Upper lobe of right lung (tissue), 1 donor: ENCODE measurements at regions not wholly inside any gene's neighbourhood (a gene's known extent, or its start where the extent isn't known, plus 50 kb on each side); places are given as distances from the start of the nearest gene placed in this dataset.
A peak's percentile ranks its signal among the peaks of the same experiment; 100 is the strongest.

Source experiments
- ATAC-seq: fragments of 200-7000 bp; cut with Tn5 transposase; one replicate; pipeline ENCODE4 v1.9.1; 2020; ENCODE audit warnings: mild to moderate bottlenecking, moderate library complexity
- DNase-seq: peaks from one replicate; pipeline ENCODE4 v3.0.0-alpha.2; 2020
- H3K27ac ChIP-seq: fragments of 200-600 bp; one replicate; pipeline ENCODE4 v1.8.0; 2022
- H3K27me3 ChIP-seq: fragments of 200-600 bp; one replicate; pipeline ENCODE4 v1.8.0; 2022; ENCODE audit warnings: mild to moderate bottlenecking
- H3K36me3 ChIP-seq: fragments of 200-600 bp; one replicate; pipeline ENCODE4 v1.8.0; 2022
- H3K4me1 ChIP-seq: fragments of 200-600 bp; one replicate; pipeline ENCODE4 v1.8.0; 2022
- H3K4me3 ChIP-seq: fragments of 200-600 bp; one replicate; pipeline ENCODE4 v1.8.0; 2022; ENCODE audit warnings: mild to moderate bottlenecking
- H3K9me3 ChIP-seq: fragments of 200-600 bp; one replicate; pipeline ENCODE4 v1.8.0; 2022
- intact Hi-C: fragments of 100-400 bp; cut with DNase I; formaldehyde crosslinking; loops from one replicate; pipeline ENCODE4 v1.11.0; 2022
- TF ChIP-seq, protein P1 (sequence below): fragments of 200-600 bp; IDR thresholded peaks from one replicate; pipeline ENCODE4 v1.8.0; 2022; ENCODE audit warnings: antibody characterized with exemption
- donor health status: DM: no; HTN: yes; CAD: no; lungs with severe emphysema.

DNA sequence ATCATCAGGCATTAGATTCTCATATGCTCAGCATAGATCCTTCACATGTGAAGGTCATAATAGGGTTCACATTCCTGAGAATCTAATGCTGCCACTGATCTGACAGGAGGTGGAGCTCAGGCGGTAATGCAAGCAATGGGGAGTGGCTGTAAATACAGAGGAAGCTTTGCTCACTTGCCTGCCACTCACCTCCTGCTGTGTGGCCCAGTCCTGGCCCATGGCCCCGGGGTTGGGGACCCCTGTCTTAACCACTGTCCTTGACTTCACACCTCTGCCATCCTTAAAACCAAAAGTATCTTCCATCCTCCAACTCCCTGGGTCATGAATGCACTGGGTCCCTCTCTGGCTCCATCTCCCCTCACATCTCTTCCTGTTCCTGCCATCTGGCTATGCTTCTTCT lies 129.1 kb downstream of the HMX1 start:
- TF ChIP-seq, protein P1, sequence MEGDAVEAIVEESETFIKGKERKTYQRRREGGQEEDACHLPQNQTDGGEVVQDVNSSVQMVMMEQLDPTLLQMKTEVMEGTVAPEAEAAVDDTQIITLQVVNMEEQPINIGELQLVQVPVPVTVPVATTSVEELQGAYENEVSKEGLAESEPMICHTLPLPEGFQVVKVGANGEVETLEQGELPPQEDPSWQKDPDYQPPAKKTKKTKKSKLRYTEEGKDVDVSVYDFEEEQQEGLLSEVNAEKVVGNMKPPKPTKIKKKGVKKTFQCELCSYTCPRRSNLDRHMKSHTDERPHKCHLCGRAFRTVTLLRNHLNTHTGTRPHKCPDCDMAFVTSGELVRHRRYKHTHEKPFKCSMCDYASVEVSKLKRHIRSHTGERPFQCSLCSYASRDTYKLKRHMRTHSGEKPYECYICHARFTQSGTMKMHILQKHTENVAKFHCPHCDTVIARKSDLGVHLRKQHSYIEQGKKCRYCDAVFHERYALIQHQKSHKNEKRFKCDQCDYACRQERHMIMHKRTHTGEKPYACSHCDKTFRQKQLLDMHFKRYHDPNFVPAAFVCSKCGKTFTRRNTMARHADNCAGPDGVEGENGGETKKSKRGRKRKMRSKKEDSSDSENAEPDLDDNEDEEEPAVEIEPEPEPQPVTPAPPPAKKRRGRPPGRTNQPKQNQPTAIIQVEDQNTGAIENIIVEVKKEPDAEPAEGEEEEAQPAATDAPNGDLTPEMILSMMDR, result no peak
- intact Hi-C loops, result no loop called here
- peak; percentile 42 for DNase-seq

DNA sequence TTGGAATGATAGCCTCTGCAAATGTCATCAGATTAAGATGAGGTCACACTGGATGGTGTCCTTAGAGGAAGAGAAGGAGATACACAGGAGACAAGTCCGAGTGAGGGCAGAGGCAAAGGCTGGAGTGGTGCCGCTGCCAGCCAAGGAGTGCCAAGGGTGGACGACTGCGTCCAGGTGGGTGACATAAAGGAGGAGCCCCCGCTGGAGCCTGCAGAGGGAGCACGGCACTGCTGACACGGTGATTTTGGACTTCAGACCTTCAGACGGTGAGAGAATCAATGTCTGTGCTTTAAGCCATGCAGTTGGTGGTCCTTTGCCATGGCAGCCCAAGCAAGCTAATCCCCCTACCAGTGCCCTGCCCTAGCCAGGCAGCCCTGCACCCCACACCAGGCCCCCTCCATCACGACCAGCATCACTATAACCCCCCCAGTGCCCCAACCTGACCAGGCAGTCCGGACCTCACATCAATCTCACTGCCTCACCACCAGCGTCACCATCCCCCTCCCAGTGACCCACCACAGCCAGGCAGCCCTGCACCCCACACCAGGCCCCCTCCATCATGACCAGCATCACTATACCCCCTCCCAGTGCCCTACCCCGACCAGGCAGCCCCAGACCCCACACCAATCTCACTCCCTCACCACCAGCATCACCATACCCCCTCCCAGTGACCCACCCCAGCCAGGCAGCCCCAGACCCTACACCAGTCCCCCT lies 130.0 kb downstream of the HMX1 start:
- H3K36me3 ChIP-seq, result no peaks in the 10 kb centered on the region
- no peaks in the 10 kb centered on the region for H3K9me3 ChIP-seq
- no peak for ATAC-seq
- TF ChIP-seq, protein P1, result no peak
- intact Hi-C loops, result no loop called here
- H3K4me1 ChIP-seq, result no peaks in the 10 kb centered on the region
- H3K27me3 ChIP-seq, result peaks cover 7% of the 10 kb centered on the region
- peak; percentile 33 for DNase-seq
- H3K4me3 ChIP-seq, result no peak overlapping the region
- H3K27ac ChIP-seq, result no peak overlapping the region

More for the DNA sequence above, 129.1 kb downstream of the HMX1 start:
- Histone ChIP-seq H3K27ac (no peak overlapping the region), H3K36me3 (no peaks in the 10 kb centered on the region), H3K4me1 (no peaks in the 10 kb centered on the region), H3K4me3 (no peak overlapping the region), H3K27me3 (peaks cover 7% of the 10 kb centered on the region), H3K9me3 (no peaks in the 10 kb centered on the region)
- no peak for ATAC-seq

DNA sequence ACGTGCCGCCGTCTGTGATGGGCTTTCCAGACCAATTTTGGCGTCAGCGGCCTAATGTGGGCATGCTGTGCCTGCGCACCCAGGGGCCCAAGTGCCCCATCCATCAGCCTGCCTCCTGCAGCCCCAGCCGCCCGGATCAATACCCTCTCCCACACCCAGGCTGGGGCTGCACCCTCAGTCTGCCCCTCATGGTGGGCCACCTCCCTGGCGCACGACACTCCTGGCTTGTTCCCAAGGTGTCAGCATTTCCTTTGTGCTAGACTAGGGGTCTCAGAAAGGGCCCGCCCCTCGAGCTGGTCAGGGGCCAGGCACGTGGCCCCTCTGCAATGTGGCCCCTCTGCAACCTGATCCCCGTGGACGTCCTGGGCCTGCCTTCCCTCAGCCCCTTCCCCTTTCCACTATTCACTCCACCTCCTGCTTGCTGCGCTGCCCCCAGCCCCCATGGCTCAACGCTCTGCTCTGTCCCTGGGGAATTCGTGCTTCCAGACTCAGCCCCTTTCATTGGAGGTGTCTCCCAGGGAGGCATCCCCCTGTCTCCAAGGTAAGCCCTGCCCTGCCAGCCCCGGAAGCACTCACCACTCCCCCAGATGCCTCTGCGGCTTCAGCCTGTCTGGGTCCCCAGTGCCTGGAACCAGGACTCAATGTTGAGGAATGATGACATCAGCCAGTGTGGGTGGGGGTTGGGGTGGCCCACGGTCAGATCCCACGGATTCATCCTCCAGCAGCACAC lies 130.8 kb downstream of the HMX1 start:
- no peak overlapping the region for H3K4me3 ChIP-seq
- H3K9me3 ChIP-seq, result no peaks in the 10 kb centered on the region
- TF ChIP-seq, protein P1, result no peak
- H3K27me3 ChIP-seq, result peaks cover 6% of the 10 kb centered on the region
- peak; percentile 59 for DNase-seq
- intact Hi-C loops, result no loop called here
- no peak overlapping the region for H3K27ac ChIP-seq
- ATAC-seq, result no peak
- no peaks in the 10 kb centered on the region for H3K36me3 ChIP-seq
- no peaks in the 10 kb centered on the region for H3K4me1 ChIP-seq

DNA sequence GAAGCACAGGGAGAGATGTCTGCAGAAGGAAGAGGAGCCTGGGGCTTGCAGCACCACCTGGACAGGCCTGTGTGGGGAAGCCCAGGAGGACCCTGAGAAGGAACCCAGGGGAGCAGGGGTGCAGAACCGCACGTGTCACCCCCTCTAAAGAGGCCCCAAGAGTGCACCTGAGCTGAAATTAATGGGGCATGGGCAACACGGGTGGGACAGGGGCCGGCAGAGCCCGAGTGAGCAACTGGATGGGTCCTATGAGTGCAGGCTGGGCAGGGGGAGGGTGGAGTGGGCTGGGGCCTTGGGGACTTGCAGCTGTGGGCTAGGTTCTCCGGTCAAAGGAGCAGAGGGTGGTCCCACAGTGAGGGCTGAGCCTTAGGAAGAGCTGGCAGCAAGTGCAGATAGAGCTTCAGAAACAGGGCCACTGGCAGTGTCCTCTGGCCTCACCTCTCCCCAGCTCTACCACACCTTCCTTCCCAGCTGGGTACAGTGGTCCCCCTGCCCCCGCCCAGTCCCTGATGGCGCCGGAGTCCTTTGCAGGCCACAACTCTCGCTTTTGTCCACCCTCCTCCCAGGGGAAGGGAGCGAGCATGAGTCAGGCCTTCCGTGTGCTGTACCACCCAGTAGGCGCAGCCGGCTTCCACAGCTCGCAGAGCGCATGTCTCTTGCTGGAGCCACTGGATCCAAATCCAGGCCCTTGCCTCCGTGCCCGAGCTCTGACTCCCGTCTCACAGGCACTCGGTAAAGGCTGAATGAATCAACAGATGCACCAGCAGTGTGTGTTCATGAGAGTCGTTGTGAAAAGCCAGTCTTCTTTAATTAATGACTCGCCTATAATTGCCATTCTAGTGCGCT lies 131.6 kb downstream of the HMX1 start:
- DNase-seq (peak; percentile 53), ATAC-seq (no peak)
- Histone ChIP-seq H3K27me3 (no peaks in the 10 kb centered on the region), H3K9me3 (no peaks in the 10 kb centered on the region), H3K4me1 (no peaks in the 10 kb centered on the region), H3K36me3 (no peaks in the 10 kb centered on the region), H3K4me3 (no peak overlapping the region), H3K27ac (no peak overlapping the region)
- TF ChIP-seq, protein P1, result no peak
- intact Hi-C loops, result no loop called here

DNA sequence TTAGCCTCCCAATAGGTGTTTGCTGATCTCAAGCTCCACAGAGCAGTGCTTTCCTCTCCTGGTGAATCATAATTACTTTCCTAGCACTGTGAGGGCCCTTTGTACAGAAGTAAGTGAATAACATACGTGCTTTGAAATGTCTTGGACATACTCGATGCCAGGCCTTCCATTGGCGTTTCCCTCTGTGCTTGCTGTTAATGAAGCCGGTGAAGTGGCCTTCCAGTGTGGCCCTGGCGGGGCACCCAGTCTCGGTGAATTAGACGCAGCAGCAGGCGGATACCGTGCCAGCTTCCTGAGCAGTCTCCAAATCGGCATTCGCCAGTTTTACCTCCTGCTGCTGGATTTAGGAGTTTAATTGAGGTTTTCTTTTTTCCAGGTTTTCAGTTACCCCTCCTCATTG lies 132.3 kb downstream of the HMX1 start:
- Histone ChIP-seq H3K4me1 (no peaks in the 10 kb centered on the region), H3K27me3 (no peaks in the 10 kb centered on the region), H3K36me3 (no peaks in the 10 kb centered on the region), H3K9me3 (no peaks in the 10 kb centered on the region), H3K4me3 (no peak overlapping the region), H3K27ac (no peak overlapping the region)
- TF ChIP-seq, protein P1, result no peak
- peak; percentile 10 for DNase-seq
- ATAC-seq, result no peak
- intact Hi-C loops, result no loop called here
